HCT116 (cell line): ENCODE measurements at regions not wholly inside any gene's neighbourhood (a gene's known extent, or its start where the extent isn't known, plus 50 kb on each side); places are given as distances from the start of the nearest gene placed in this dataset.

Source experiments
- POLR2AphosphoS5 ChIP-seq: IDR thresholded peaks from 2 replicates; pipeline ENCODE4 v1.6.1; 2011; ENCODE audit warnings: mild to moderate bottlenecking, low read depth, low read length, moderate library complexity
- TF ChIP-seq, protein P1 (sequence below), 3 experiments: fragments of 200-600 bp in 1 of 3; sonication (generic) in 1 of 3; IDR thresholded peaks in 2 of 3; conservative IDR thresholded peaks in 1 of 3; 2 replicates each; pipeline ENCODE4 v1.5.1; 2012 to 2017; ENCODE audit warnings: low read depth in 2 of 3, low read length in 2 of 3, antibody characterized with exemption in 1 of 3, borderline replicate concordance in 1 of 3, control low read depth in 1 of 3, mild to moderate bottlenecking in 1 of 3, mixed read lengths in 1 of 3, mixed run types in 1 of 3, moderate library complexity in 1 of 3; ENCODE audit not compliant: insufficient read depth in 1 of 3

DNA sequence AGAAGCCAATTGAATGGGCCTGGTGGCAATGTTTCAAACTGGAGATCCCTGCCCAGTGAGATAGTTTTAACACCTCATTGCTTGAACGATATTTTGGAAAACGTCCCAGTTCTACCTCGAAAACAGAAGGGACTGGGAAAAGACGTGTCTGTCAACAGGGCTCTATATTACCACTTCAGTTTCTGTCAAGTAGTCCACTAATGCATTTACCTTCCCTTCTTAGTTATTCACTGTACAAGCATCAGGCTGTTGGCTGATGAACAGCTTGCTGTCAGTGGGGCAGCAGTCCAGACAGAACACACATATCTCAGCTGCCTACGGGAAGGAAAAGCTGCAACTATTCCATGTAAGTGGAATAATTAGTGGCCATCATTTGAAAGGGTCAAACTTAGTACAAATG lies 794.7 kb upstream of the GBE1 start:
- TF ChIP-seq, protein P1, sequence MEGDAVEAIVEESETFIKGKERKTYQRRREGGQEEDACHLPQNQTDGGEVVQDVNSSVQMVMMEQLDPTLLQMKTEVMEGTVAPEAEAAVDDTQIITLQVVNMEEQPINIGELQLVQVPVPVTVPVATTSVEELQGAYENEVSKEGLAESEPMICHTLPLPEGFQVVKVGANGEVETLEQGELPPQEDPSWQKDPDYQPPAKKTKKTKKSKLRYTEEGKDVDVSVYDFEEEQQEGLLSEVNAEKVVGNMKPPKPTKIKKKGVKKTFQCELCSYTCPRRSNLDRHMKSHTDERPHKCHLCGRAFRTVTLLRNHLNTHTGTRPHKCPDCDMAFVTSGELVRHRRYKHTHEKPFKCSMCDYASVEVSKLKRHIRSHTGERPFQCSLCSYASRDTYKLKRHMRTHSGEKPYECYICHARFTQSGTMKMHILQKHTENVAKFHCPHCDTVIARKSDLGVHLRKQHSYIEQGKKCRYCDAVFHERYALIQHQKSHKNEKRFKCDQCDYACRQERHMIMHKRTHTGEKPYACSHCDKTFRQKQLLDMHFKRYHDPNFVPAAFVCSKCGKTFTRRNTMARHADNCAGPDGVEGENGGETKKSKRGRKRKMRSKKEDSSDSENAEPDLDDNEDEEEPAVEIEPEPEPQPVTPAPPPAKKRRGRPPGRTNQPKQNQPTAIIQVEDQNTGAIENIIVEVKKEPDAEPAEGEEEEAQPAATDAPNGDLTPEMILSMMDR (IDR thresholded peaks at IDR 0.05 in 2 of 3, conservative IDR thresholded peaks at IDR 0.05 in 1 of 3; ENCODE audit: borderline replicate concordance in 1 of 3, insufficient read depth in 1 of 3, low read depth in 2 of 3, low read length in 2 of 3): no peak
- no peak for TF ChIP-seq POLR2AphosphoS5
